ENCODE measurements at regions not wholly inside any gene's neighbourhood (a gene's known extent, or its start where the extent isn't known, plus 50 kb on each side); places are given as distances from the start of the nearest gene placed in this dataset.

GRCh38 chr1:208933984-208934525 is 649.5 kb upstream of the CAMK1G start:
- TF ChIP-seq EZH2 (IDR thresholded peaks at IDR 0.05; ENCODE audit: low read depth, unreplicated experiment) = no peak
- TF ChIP-seq ETS1 (IDR thresholded peaks at IDR 0.05) = no peak
- no peak for TF ChIP-seq ZNF462 (CRISPR knock-in tag; IDR thresholded peaks at IDR 0.05)
- no peak for TF ChIP-seq REST (IDR thresholded peaks at IDR 0.05; ENCODE audit: unreplicated experiment)
- no peak for TF ChIP-seq JUNB (IDR thresholded peaks at IDR 0.05; ENCODE audit: unreplicated experiment)
- no peak for TF ChIP-seq STAT1 (IDR thresholded peaks at IDR 0.05; ENCODE audit: unreplicated experiment)
- no peak for TF ChIP-seq POLR2AphosphoS5 (IDR thresholded peaks at IDR 0.05; ENCODE audit: low read depth)
- no peak for TF ChIP-seq ZNF331 (CRISPR knock-in tag; IDR thresholded peaks at IDR 0.05; ENCODE audit: low read depth)
- no peak for TF ChIP-seq ZNF114 (CRISPR knock-in tag; IDR thresholded peaks at IDR 0.05)
- TF ChIP-seq EZH2phosphoT487 (IDR thresholded peaks at IDR 0.05; ENCODE audit: unreplicated experiment) = no peak
- TF ChIP-seq CREB1 (CRISPR knock-in tag; IDR thresholded peaks at IDR 0.05; ENCODE audit: low read depth) = no peak
- no peak for TF ChIP-seq CTCF (conservative IDR thresholded peaks at IDR 0.05; ENCODE audit: low read depth in 2 of 2)
- no peak for TF ChIP-seq NANOG (IDR thresholded peaks at IDR 0.05; ENCODE audit: borderline replicate concordance)
- H3K4me3 ChIP-seq = no peak overlapping the region
- no peaks in the 10 kb centered on the region for H3K4me1 ChIP-seq (ENCODE audit: insufficient read depth)
- H3K4me1 Mint-ChIP-seq = peaks cover 21% of the 10 kb centered on the region
- H3F3A ChIP-seq (replicated peaks; ENCODE audit: low read depth) = no peaks in the 10 kb centered on the region
- no peaks in the 10 kb centered on the region for H4K20me1 ChIP-seq (replicated peaks; ENCODE audit: insufficient read depth)
- H3K4me3 Mint-ChIP-seq = no peak overlapping the region
- H3K9me3 Mint-ChIP-seq = no peaks in the 10 kb centered on the region
- H3K4me2 ChIP-seq = no peak overlapping the region
- DNase-seq (ENCODE audit: low spot score) (no peak), ATAC-seq (no peak)
- H3K79me2 ChIP-seq (replicated peaks; ENCODE audit: insufficient read depth) = no peaks in the 10 kb centered on the region
- H3K27ac ChIP-seq (ENCODE audit: low read depth) = no peak overlapping the region
- no peak overlapping the region for H2AFZ ChIP-seq
- peaks cover 14% of the 10 kb centered on the region; the same call in 1 of the 2 replicates for H3K9me2 ChIP-seq (ENCODE audit: insufficient read depth)
- H3K36me3 ChIP-seq (ENCODE audit: insufficient read depth) = no peaks in the 10 kb centered on the region
- no peak overlapping the region for H3K27ac Mint-ChIP-seq
- H3K27me3 ChIP-seq (ENCODE audit: insufficient read depth) = no peaks in the 10 kb centered on the region
- no peaks in the 10 kb centered on the region for H3K27me3 Mint-ChIP-seq (ENCODE audit: insufficient read depth, low read depth, poor library complexity)
- H3K36me3 Mint-ChIP-seq (ENCODE audit: low read depth) = no peaks in the 10 kb centered on the region

All from GM23338 (cell line).